WI38 (cell line): ENCODE measurements at regions not wholly inside any gene's neighbourhood (a gene's known extent, or its start where the extent isn't known, plus 50 kb on each side); places are given as distances from the start of the nearest gene placed in this dataset.
"Not testable (repeated sequence)": the region's sequence is repeated elsewhere in the genome, so short reads cannot be mapped to it uniquely, and the experiment has no call there.

Experiments used
- H3K4me3 ChIP-seq: 2 replicates; pipeline ENCODE4 v1.5.1; 2011; ENCODE audit warnings: low read depth, mild to moderate bottlenecking, control low read depth, low read length

DNA sequence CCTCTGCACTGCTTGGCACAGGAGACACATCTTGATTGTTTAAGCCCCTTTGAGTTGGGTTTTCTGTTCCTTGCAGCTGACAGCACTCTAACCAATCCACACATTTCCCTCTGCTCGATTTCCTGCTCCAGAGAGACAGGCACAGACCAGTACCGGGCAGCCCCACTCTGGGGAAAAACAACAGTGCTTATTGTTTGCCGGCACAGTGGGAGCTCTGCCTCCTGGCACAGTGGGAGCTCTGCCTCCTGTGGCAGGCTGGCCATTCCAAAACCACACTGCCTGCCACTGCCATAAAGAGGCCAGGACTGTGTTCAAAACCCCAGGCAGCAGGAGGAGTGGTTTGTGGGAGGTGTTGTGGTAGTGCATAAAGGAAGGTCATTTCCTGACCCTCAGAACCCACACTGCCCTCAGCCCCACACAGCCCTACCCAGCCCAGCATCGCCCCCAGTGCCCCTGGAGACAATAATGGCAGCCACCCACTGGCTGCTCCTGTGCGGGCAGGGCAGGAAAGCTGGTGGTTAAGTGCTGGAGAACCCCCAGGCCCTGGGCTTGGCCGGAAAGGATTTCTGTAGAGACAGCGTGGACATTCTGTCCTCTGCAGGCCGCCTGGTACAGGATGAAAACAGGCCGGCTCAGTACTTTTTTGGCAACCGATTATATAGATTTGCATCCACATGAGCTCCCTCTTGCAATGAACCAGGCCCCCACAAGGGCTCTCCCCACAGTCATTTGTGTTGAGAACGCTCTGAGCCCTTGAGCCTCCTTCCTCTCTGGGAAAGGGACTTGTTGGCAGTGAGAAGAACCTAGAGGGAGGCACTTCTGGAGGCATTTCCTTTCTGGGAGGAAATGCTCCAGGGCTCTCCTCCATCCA is 182.8 kb downstream of the TRIM43 start:
- not testable (repeated sequence) for H3K4me3 ChIP-seq

- not testable (repeated sequence) for H3K4me3 ChIP-seq
Observed at GRCh38 chr2:95775193-95775531, 183.4 kb downstream of the TRIM43 start.
